Iris pigment epithelial cell (primary cell): ENCODE measurements at regions not wholly inside any gene's neighbourhood (a gene's known extent, or its start where the extent isn't known, plus 50 kb on each side); places are given as distances from the start of the nearest gene placed in this dataset.
A peak's percentile ranks its signal among the peaks of the same experiment; 100 is the strongest.

Experiments
- DNase-seq: peaks from one replicate; pipeline ENCODE4 v3.0.0-alpha.2; 2011; ENCODE audit warnings: low read depth

GRCh38 chr14:104440297-104440956 is 139.1 kb upstream of the C14orf180 start:
- DNase-seq, result no peak

- no peak for DNase-seq
Observed at GRCh38 chr14:104441275-104442106, 138.1 kb upstream of the C14orf180 start.

- no peak for DNase-seq
Observed at GRCh38 chr14:104442107-104442551, 137.4 kb upstream of the C14orf180 start.

- no peak for DNase-seq
Observed at GRCh38 chr14:104442631-104443390, 136.8 kb upstream of the C14orf180 start.

- no peak for DNase-seq
Observed at GRCh38 chr14:104443391-104444158, 136.0 kb upstream of the C14orf180 start.

- DNase-seq, result no peak
Observed at GRCh38 chr14:104444159-104445030, 135.2 kb upstream of the C14orf180 start.

GRCh38 chr14:104445086-104445485 is 134.5 kb upstream of the C14orf180 start:
- no peak for DNase-seq

GRCh38 chr14:104445832-104446381 is 133.7 kb upstream of the C14orf180 start:
- DNase-seq, result no peak

GRCh38 chr14:104446611-104447010 is 133.0 kb upstream of the C14orf180 start:
- DNase-seq, result no peak

- DNase-seq, result no peak
Observed at GRCh38 chr14:104447750-104448149, 131.8 kb upstream of the C14orf180 start.

GRCh38 chr14:104448321-104448720 is 131.2 kb upstream of the C14orf180 start:
- no peak for DNase-seq

- no peak for DNase-seq
Observed at GRCh38 chr14:104448721-104449120, 130.8 kb upstream of the C14orf180 start.

- DNase-seq, result no peak
Observed at GRCh38 chr14:104450811-104451401, 128.7 kb upstream of the C14orf180 start.

- DNase-seq, result no peak
Observed at GRCh38 chr14:104451474-104451873, 128.1 kb upstream of the C14orf180 start.

- DNase-seq, result no peak
Observed at GRCh38 chr14:104458845-104459244, 120.7 kb upstream of the C14orf180 start.

GRCh38 chr14:104460791-104461651 is 118.5 kb upstream of the C14orf180 start:
- DNase-seq, result peak; percentile 2

- DNase-seq, result no peak
Observed at GRCh38 chr14:104461676-104462449, 117.7 kb upstream of the C14orf180 start.
